H9 (cell line): ENCODE measurements at regions not wholly inside any gene's neighbourhood (a gene's known extent, or its start where the extent isn't known, plus 50 kb on each side); places are given as distances from the start of the nearest gene placed in this dataset.
A peak's percentile ranks its signal among the peaks of the same experiment; 100 is the strongest.

ENCODE experiments used
- DNase-seq: peaks from one replicate; pipeline ENCODE4 v3.0.0-alpha.2; 2017
- H2AFZ ChIP-seq: one replicate; pipeline ENCODE4 v1.6.1; 2013; ENCODE audit warnings: mild to moderate bottlenecking, low read length, control low read depth, moderate library complexity
- H2AK5ac ChIP-seq: 2 replicates; pipeline ENCODE4 v1.6.1; 2013; ENCODE audit warnings: low read length, control low read depth, mixed read lengths; ENCODE audit not compliant: insufficient read length
- H2BK120ac ChIP-seq: one replicate; pipeline ENCODE4 v1.6.1; 2013; ENCODE audit warnings: low read depth, mild to moderate bottlenecking, low read length, control low read depth, inconsistent platforms; ENCODE audit not compliant: poor library complexity, severe bottlenecking
- H2BK12ac ChIP-seq: 2 replicates; pipeline ENCODE4 v1.6.1; 2013; ENCODE audit warnings: low read length, control low read depth, mixed read lengths, low read depth; ENCODE audit not compliant: insufficient read length
- H2BK15ac ChIP-seq: 2 replicates; pipeline ENCODE4 v1.6.1; 2013; ENCODE audit warnings: low read depth, low read length, control low read depth
- H2BK20ac ChIP-seq: one replicate; pipeline ENCODE4 v1.6.1; 2013; ENCODE audit warnings: low read depth, mild to moderate bottlenecking, low read length, control low read depth, inconsistent platforms; ENCODE audit not compliant: poor library complexity, severe bottlenecking
- H2BK5ac ChIP-seq: 2 replicates; pipeline ENCODE4 v1.6.1; 2013; ENCODE audit warnings: low read length, control low read depth, mixed read lengths; ENCODE audit not compliant: insufficient read length
- H3K14ac ChIP-seq: 2 replicates; pipeline ENCODE4 v1.6.1; 2013; ENCODE audit warnings: low read length, control low read depth; ENCODE audit not compliant: insufficient read depth
- H3K18ac ChIP-seq: 2 replicates; pipeline ENCODE4 v1.6.1; 2013; ENCODE audit warnings: low read depth, mild to moderate bottlenecking, mixed read lengths, low read length, control low read depth; ENCODE audit not compliant: insufficient read length
- H3K23ac ChIP-seq: 2 replicates; pipeline ENCODE4 v1.6.1; 2013; ENCODE audit warnings: low read length, control low read depth, mixed read lengths, low read depth; ENCODE audit not compliant: insufficient read length
- H3K23me2 ChIP-seq: 2 replicates; pipeline ENCODE4 v1.6.1; 2013; ENCODE audit warnings: low read depth, mild to moderate bottlenecking, mixed read lengths, low read length, control low read depth; ENCODE audit not compliant: insufficient read length, poor library complexity, severe bottlenecking
- H3K27ac ChIP-seq: 2 replicates; pipeline ENCODE4 v1.5.1; 2013; ENCODE audit warnings: low read length, control low read depth, mixed read lengths, low read depth; ENCODE audit not compliant: insufficient read length
- H3K27me3 ChIP-seq: 2 replicates; pipeline ENCODE4 v1.6.1; 2013; ENCODE audit warnings: low read length, control low read depth, inconsistent platforms; ENCODE audit not compliant: insufficient read depth
- H3K4ac ChIP-seq: 2 replicates; pipeline ENCODE4 v1.6.1; 2013; ENCODE audit warnings: low read depth, mild to moderate bottlenecking, control low read depth, inconsistent platforms, low read length, moderate library complexity
- H3K4me1 ChIP-seq: 2 replicates; pipeline ENCODE4 v1.6.1; 2013; ENCODE audit warnings: low read length, control low read depth, inconsistent platforms; ENCODE audit not compliant: insufficient read depth
- H3K4me2 ChIP-seq: 2 replicates; pipeline ENCODE4 v1.6.1; 2013; ENCODE audit warnings: low read length, control low read depth, mixed read lengths; ENCODE audit not compliant: insufficient read length, insufficient read depth
- H3K56ac ChIP-seq: 2 replicates; pipeline ENCODE4 v1.6.1; 2013; ENCODE audit warnings: low read depth, mild to moderate bottlenecking, mixed read lengths, low read length, control low read depth; ENCODE audit not compliant: insufficient read length
- H3K79me1 ChIP-seq: 2 replicates; pipeline ENCODE4 v1.6.1; 2013; ENCODE audit warnings: low read depth, mild to moderate bottlenecking, moderate library complexity, low read length, control low read depth, inconsistent platforms; ENCODE audit not compliant: insufficient read depth, poor library complexity, severe bottlenecking
- H3K79me2 ChIP-seq: 2 replicates; pipeline ENCODE4 v1.6.1; 2013; ENCODE audit warnings: low read length, control low read depth, inconsistent platforms; ENCODE audit not compliant: insufficient read depth
- H3K9ac ChIP-seq: 2 replicates; pipeline ENCODE4 v1.6.1; 2013; ENCODE audit warnings: low read length, control low read depth, mixed read lengths; ENCODE audit not compliant: insufficient read length; ENCODE audit errors: extremely low read depth
- H3K9me3 ChIP-seq: one replicate; pipeline ENCODE4 v1.6.1; 2013; ENCODE audit warnings: low read depth, low read length, inconsistent platforms; ENCODE audit not compliant: control insufficient read depth
- H3T11ph ChIP-seq: one replicate; pipeline ENCODE4 v1.6.1; 2013; ENCODE audit warnings: mild to moderate bottlenecking, low read length, control low read depth, inconsistent platforms
- H4K20me1 ChIP-seq: one replicate; pipeline ENCODE4 v1.6.1; 2013; ENCODE audit not compliant: control insufficient read depth, insufficient read length, insufficient read depth
- H4K5ac ChIP-seq: 2 replicates; pipeline ENCODE4 v1.6.1; 2013; ENCODE audit warnings: low read depth, mild to moderate bottlenecking, mixed read lengths, low read length, control low read depth; ENCODE audit not compliant: insufficient read length
- H4K8ac ChIP-seq: replicated peaks from 2 replicates; pipeline ENCODE4 v1.6.1; 2013; ENCODE audit warnings: low read length, control low read depth, mixed read lengths, low read depth; ENCODE audit not compliant: insufficient read length
- H4K91ac ChIP-seq: 2 replicates; pipeline ENCODE4 v1.6.1; 2013; ENCODE audit warnings: low read depth, mild to moderate bottlenecking, moderate library complexity, mixed read lengths, low read length, control low read depth; ENCODE audit not compliant: insufficient read length
- H3K27ac Mint-ChIP-seq, 3 experiments: 2 replicates in 2 of 3; 3 replicates in 1 of 3; pipeline ENCODE4 v1.8.0; 2020 to 2021; ENCODE audit warnings: mixed read lengths in 3 of 3, mild to moderate bottlenecking in 1 of 3, moderate library complexity in 1 of 3
- H3K27me3 Mint-ChIP-seq: 2 replicates; pipeline ENCODE4 v1.8.0; 2021; ENCODE audit warnings: low read depth, mild to moderate bottlenecking, moderate library complexity, mixed read lengths
- H3K36me3 Mint-ChIP-seq, 3 experiments: 2 replicates in 2 of 3; 3 replicates in 1 of 3; pipeline ENCODE4 v1.8.0; 2020 to 2021; ENCODE audit warnings: low read depth in 3 of 3, mixed read lengths in 3 of 3; ENCODE audit not compliant: insufficient read depth in 1 of 3
- H3K4me1 Mint-ChIP-seq, 2 experiments: 2 replicates each; pipeline ENCODE4 v1.8.0; 2020; ENCODE audit warnings: mixed read lengths in 2 of 2
- H3K4me3 Mint-ChIP-seq, 2 experiments: 2 replicates in 1 of 2; 3 replicates in 1 of 2; pipeline ENCODE4 v1.8.0; 2020 to 2021; ENCODE audit warnings: mild to moderate bottlenecking in 2 of 2, mixed read lengths in 2 of 2, moderate library complexity in 1 of 2
- H3K9me3 Mint-ChIP-seq, 2 experiments: 2 replicates in 1 of 2; 3 replicates in 1 of 2; pipeline ENCODE4 v1.8.0; 2020; ENCODE audit warnings: mild to moderate bottlenecking in 2 of 2, mixed read lengths in 2 of 2, moderate library complexity in 1 of 2
- WGBS: extraction: QIAGEN DNeasy Blood & Tissue Kit; methylation state at CpG from one replicate; pipeline ENCODE4 v1.1.7; 2013; ENCODE audit warnings: missing lambda C conversion rate, low lambda C conversion rate, mixed read lengths; ENCODE audit not compliant: insufficient read length; ENCODE audit errors: extremely low coverage; 5-methylcytosine and 5-hydroxymethylcytosine counted together
- TF ChIP-seq, protein P1 (sequence below): fragments of 200-600 bp; sonication (generic); conservative IDR thresholded peaks from 3 replicates; pipeline ENCODE4 v1.8.0; 2021; ENCODE audit warnings: antibody characterized with exemption, mild to moderate bottlenecking

DNA sequence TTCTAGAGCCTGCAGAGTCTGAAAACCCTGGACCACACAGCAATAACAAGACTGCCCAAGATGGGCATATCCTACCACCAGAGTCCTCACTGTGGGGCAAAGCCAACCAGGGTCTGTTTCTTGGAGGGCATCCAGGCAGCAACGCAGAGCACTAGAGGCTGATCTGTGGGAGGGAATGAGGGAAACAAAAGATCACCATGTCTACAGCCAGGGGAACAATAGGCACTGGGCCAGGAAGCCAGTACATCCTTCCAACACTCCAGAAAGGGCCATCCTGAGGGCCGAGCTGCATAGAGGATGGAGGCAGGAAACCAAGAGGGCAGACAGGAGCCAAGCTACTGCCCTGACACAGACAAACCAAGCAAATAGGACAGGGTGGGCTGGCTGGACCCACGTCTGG is 416.1 kb upstream of the IRX4 start:
- no peaks in the 10 kb centered on the region for H4K20me1 ChIP-seq
- no peak overlapping the region for H3K4me2 ChIP-seq
- H3K4me1 Mint-ChIP-seq, result peaks cover 51 to 55% of the 10 kb centered on the region in 2 experiments
- H4K5ac ChIP-seq, result no peak overlapping the region
- DNase-seq, result peak; percentile 26
- peaks cover 6% of the 10 kb centered on the region for H3K27me3 Mint-ChIP-seq
- no peak overlapping the region for H3K27ac Mint-ChIP-seq
- no peak overlapping the region for H3K4me3 Mint-ChIP-seq
- H3K14ac ChIP-seq, result no peak overlapping the region
- H3K18ac ChIP-seq, result no peak overlapping the region
- no peak overlapping the region for H4K91ac ChIP-seq
- no peak overlapping the region for H2AFZ ChIP-seq
- no peak overlapping the region for H2BK12ac ChIP-seq
- H3K9ac ChIP-seq, result no peak overlapping the region
- no peak overlapping the region for H2BK20ac ChIP-seq
- no peaks in the 10 kb centered on the region for H3K23me2 ChIP-seq
- H4K8ac ChIP-seq, result no peak overlapping the region
- H2BK15ac ChIP-seq, result no peak overlapping the region
- H3K23ac ChIP-seq, result no peak overlapping the region
- peaks cover 2% of the 10 kb centered on the region; the same call in 1 of the 2 replicates for H3K4me1 ChIP-seq
- H3K36me3 Mint-ChIP-seq, result no peaks in the 10 kb centered on the region
- H3T11ph ChIP-seq, result no peak overlapping the region
- peaks cover 0 to 2% of the 10 kb centered on the region in 2 experiments; a peak in 1 of 5 replicates for H3K9me3 Mint-ChIP-seq
- H3K9me3 ChIP-seq, result no peaks in the 10 kb centered on the region
- H3K27ac ChIP-seq, result no peak overlapping the region
- no peak overlapping the region for H2AK5ac ChIP-seq
- TF ChIP-seq, protein P1, sequence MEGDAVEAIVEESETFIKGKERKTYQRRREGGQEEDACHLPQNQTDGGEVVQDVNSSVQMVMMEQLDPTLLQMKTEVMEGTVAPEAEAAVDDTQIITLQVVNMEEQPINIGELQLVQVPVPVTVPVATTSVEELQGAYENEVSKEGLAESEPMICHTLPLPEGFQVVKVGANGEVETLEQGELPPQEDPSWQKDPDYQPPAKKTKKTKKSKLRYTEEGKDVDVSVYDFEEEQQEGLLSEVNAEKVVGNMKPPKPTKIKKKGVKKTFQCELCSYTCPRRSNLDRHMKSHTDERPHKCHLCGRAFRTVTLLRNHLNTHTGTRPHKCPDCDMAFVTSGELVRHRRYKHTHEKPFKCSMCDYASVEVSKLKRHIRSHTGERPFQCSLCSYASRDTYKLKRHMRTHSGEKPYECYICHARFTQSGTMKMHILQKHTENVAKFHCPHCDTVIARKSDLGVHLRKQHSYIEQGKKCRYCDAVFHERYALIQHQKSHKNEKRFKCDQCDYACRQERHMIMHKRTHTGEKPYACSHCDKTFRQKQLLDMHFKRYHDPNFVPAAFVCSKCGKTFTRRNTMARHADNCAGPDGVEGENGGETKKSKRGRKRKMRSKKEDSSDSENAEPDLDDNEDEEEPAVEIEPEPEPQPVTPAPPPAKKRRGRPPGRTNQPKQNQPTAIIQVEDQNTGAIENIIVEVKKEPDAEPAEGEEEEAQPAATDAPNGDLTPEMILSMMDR, result no peak
- H3K79me2 ChIP-seq, result no peaks in the 10 kb centered on the region
- no peak overlapping the region for H3K56ac ChIP-seq
- H3K4ac ChIP-seq, result no peak overlapping the region
- H3K79me1 ChIP-seq, result no peaks in the 10 kb centered on the region
- WGBS, result no CpG with 5 or more reads among the region's 3 CpGs
- H3K27me3 ChIP-seq, result no peaks in the 10 kb centered on the region
- H2BK5ac ChIP-seq, result no peak overlapping the region
- no peak overlapping the region for H2BK120ac ChIP-seq
